Cardiac fibroblast (primary cell): ENCODE measurements at regions not wholly inside any gene's neighbourhood (a gene's known extent, or its start where the extent isn't known, plus 50 kb on each side); places are given as distances from the start of the nearest gene placed in this dataset.

Experiments used
- DNase-seq, 2 donors: peaks; one replicate each; pipeline versions ENCODE4 v3.0.0 to v3.0.0-alpha.2; 2010; ENCODE audit warnings: low read depth in 2 of 2
- H3K4me3 ChIP-seq, 2 donors: replicated peaks in 1 of 2; 1 replicate in 1 of 2; 2 replicates in 1 of 2; pipeline ENCODE4 v1.5.1; 2011; ENCODE audit warnings: low read depth in 2 of 2, low read length in 2 of 2, mild to moderate bottlenecking in 2 of 2, moderate library complexity in 1 of 2
- CTCF ChIP-seq: IDR thresholded peaks from one replicate; pipeline ENCODE4 v1.5.1; 2011; ENCODE audit warnings: low read depth, mild to moderate bottlenecking, low read length, inconsistent platforms

DNA sequence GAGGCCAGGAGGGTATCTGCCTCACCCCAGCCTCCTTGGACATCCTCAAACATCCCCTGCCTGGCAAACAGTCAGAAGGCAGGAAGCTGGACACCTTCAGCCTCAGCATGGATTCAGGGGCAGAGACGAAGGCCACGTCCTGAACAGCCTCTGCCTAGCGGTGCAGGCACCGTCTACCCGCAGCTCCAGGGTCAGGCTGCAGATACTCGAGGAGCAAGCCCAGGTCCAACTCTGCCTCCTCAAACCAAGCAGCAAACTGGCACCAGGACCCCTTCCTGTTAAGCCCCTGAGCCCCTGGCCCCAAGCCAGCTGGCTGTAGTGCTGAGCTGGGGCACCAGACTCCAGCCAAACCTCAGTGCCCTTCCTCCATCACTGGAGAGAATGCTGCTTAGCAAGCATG lies 494.7 kb downstream of the NPHP4 start:
- no peak for DNase-seq
- TF ChIP-seq CTCF, result no peak
- H3K4me3 ChIP-seq, result no peak overlapping the region

- no peak overlapping the region for H3K4me3 ChIP-seq
- no peak for TF ChIP-seq CTCF
- DNase-seq, result no peak
Observed at GRCh38 chr1:5495596-5496410, 496.4 kb downstream of the NPHP4 start.

DNA sequence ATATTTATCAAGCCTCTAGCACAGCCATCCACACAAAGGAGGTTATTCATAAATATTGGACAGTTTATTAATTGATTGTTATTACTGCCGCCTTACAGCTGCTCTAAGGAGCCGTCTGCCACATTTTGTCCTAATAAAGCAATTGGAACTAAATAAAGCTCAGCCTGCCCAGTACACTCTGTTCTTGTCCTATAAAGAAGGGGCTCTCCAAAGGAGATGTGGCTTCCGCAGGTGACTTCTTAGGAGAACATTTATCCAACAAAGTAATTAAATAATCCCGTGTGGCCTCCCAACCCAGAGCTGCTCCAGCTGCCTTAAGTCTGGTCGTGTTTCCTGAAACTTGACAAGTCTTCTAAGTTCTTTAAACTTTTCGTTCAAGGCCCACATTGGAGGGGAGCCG lies 497.7 kb downstream of the NPHP4 start:
- no peak for DNase-seq
- H3K4me3 ChIP-seq, result no peak overlapping the region
- TF ChIP-seq CTCF, result no peak

GRCh38 chr1:5493851-5494311 lies 498.3 kb downstream of the NPHP4 start:
- no peak for DNase-seq
- no peak overlapping the region for H3K4me3 ChIP-seq
- no peak for TF ChIP-seq CTCF

DNA sequence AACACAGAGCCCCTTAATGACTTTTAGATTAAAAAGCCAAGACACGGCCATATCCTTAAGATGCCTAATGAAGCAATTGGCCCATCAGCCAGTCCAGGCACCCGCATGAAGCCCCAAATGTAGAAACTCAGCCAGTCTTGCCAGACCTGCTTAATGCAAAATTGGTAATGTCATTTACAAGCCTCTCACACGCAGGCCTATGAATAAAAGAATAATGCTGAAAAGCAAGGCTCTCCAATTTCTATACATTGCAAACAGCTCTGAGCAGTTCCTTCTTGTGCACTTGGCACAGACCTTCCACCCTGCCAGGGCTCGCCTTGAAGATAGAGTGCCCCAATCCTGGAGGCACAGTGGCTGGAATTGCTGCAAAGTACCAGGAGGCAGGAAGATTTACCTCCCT lies 498.9 kb downstream of the NPHP4 start:
- DNase-seq, result no peak
- TF ChIP-seq CTCF, result no peak
- no peak overlapping the region for H3K4me3 ChIP-seq

GRCh38 chr1:5492846-5493245 lies 499.4 kb downstream of the NPHP4 start:
- TF ChIP-seq CTCF, result no peak
- H3K4me3 ChIP-seq, result no peak overlapping the region
- no peak for DNase-seq
